SK-N-SH (cell line): ENCODE measurements at regions not wholly inside any gene's neighbourhood (a gene's known extent, or its start where the extent isn't known, plus 50 kb on each side); places are given as distances from the start of the nearest gene placed in this dataset.

Experiments used
- CTCF ChIA-PET: fragments of 300-600, 350-600 bp; formaldehyde crosslinking; extraction: SDS; loops from one replicate; lab custom pipeline; 2021; lab: Yijun Ruan, JAX
- POLR2A ChIA-PET: fragments of 350-600 bp; sonication (Branson Sonifier 250); formaldehyde crosslinking; extraction: SDS; loops from one replicate; lab custom pipeline; 2020; ENCODE audit warnings: antibody characterized with exemption, inconsistent platforms; lab: Yijun Ruan, JAX
- DNase-seq: peaks from one replicate; pipeline ENCODE4 v3.0.0; 2012
- H2AFZ ChIP-seq: fragments of 200-600 bp; sonication (generic); 2 replicates; pipeline ENCODE4 v1.8.1; 2016; ENCODE audit warnings: antibody characterized with exemption, mild to moderate bottlenecking, low read depth
- H3F3A ChIP-seq: fragments of 200-600 bp; sonication (generic); replicated peaks from 2 replicates; pipeline ENCODE3; 2016; ENCODE audit warnings: antibody characterized with exemption, mild to moderate bottlenecking; ENCODE audit not compliant: insufficient read depth
- H3K27ac ChIP-seq, 2 experiments: fragments of 200-500 bp in 1 of 2; fragments of 200-600 bp in 1 of 2; sonication (Bioruptor generic) in 1 of 2; sonication (generic), shearing (Covaris generic) in 1 of 2; 2 replicates each; pipeline versions ENCODE4 v1.5.1 to v1.6.1; 2014 to 2016; ENCODE audit warnings: low read depth in 2 of 2, inconsistent platforms in 1 of 2, low read length in 1 of 2, mild to moderate bottlenecking in 1 of 2, mixed read lengths in 1 of 2
- H3K27me3 ChIP-seq: fragments of 200-600 bp; sonication (generic), shearing (Covaris generic); 2 replicates; pipeline ENCODE4 v1.6.1; 2016; ENCODE audit warnings: mixed run types; ENCODE audit not compliant: insufficient read depth
- H3K36me3 ChIP-seq, 2 experiments: fragments of 200-500 bp in 1 of 2; fragments of 200-600 bp in 1 of 2; sonication (Bioruptor generic) in 1 of 2; sonication (generic) in 1 of 2; replicated peaks in 1 of 2; 2 replicates each; pipeline versions ENCODE3 to v1.5.1; 2014 to 2016; ENCODE audit warnings: low read length in 1 of 2, mild to moderate bottlenecking in 1 of 2; ENCODE audit not compliant: insufficient read depth in 2 of 2, control insufficient read depth in 1 of 2
- H3K4me1 ChIP-seq, 2 experiments: fragments of 200-500 bp in 1 of 2; fragments of 200-600 bp in 1 of 2; sonication (Bioruptor generic) in 1 of 2; sonication (generic), shearing (Covaris generic) in 1 of 2; 2 replicates each; pipeline versions ENCODE4 v1.5.1 to v1.6.1; 2014 to 2016; ENCODE audit warnings: low read depth in 1 of 2, low read length in 1 of 2, mixed run types in 1 of 2; ENCODE audit not compliant: insufficient read depth in 2 of 2, control insufficient read depth in 1 of 2
- H3K4me2 ChIP-seq: fragments of 200-600 bp; sonication (generic), shearing (Covaris generic); 2 replicates; pipeline ENCODE4 v1.6.1; 2017; ENCODE audit warnings: mixed run types
- H3K4me3 ChIP-seq, 2 experiments: fragments of 200-500 bp in 1 of 2; fragments of 200-600 bp in 1 of 2; sonication (Bioruptor generic) in 1 of 2; sonication (generic), shearing (Covaris generic) in 1 of 2; 2 replicates each; pipeline versions ENCODE4 v1.5.1 to v1.8.1; 2014 to 2016; ENCODE audit warnings: low read depth in 2 of 2, inconsistent platforms in 1 of 2, low read length in 1 of 2, mild to moderate bottlenecking in 1 of 2, mixed read lengths in 1 of 2, moderate library complexity in 1 of 2
- H3K79me2 ChIP-seq: fragments of 200-600 bp; sonication (generic); 2 replicates; pipeline ENCODE4 v1.8.1; 2017; ENCODE audit warnings: mild to moderate bottlenecking; ENCODE audit not compliant: insufficient read depth
- H3K9ac ChIP-seq: fragments of 200-600 bp; sonication (generic); 2 replicates; pipeline ENCODE4 v1.6.1; 2017; ENCODE audit warnings: mixed run types
- H3K9me2 ChIP-seq: fragments of 200-600 bp; sonication (generic); 2 replicates; pipeline ENCODE4 v1.6.1; 2017; ENCODE audit warnings: mixed run types
- H3K9me3 ChIP-seq: fragments of 200-600 bp; sonication (generic); 2 replicates; pipeline ENCODE4 v1.6.1; 2017; ENCODE audit warnings: mixed run types, mild to moderate bottlenecking, moderate library complexity
- H4K20me1 ChIP-seq: fragments of 200-600 bp; sonication (generic); 2 replicates; pipeline ENCODE4 v1.6.1; 2017; ENCODE audit warnings: mild to moderate bottlenecking, mixed run types; ENCODE audit not compliant: insufficient read depth
- CTCF ChIP-seq: fragments of 200-600 bp; sonication (generic); IDR thresholded peaks from 2 replicates; pipeline ENCODE4 v1.6.1; 2017; ENCODE audit warnings: antibody characterized with exemption, mild to moderate bottlenecking, moderate library complexity
- EP300 ChIP-seq, 2 experiments: IDR thresholded peaks; 2 replicates each; pipeline versions ENCODE4 v1.4.0 to v1.6.1; 2012; ENCODE audit warnings: borderline replicate concordance in 1 of 2, low read depth in 1 of 2, low read length in 1 of 2
- FOSL2 ChIP-seq: IDR thresholded peaks from 2 replicates; pipeline ENCODE4 v1.4.0; 2012; ENCODE audit warnings: low read depth, mild to moderate bottlenecking, moderate library complexity, borderline replicate concordance
- FOXJ3 ChIP-seq: sonication (generic); formaldehyde crosslinking; IDR thresholded peaks from 2 replicates; pipeline ENCODE4 v1.5.1; 2020; ENCODE audit warnings: mild to moderate bottlenecking, missing genetic modification reagents
- GABPA ChIP-seq: IDR thresholded peaks from 2 replicates; pipeline ENCODE4 v1.4.0; 2012; ENCODE audit warnings: low read depth, mild to moderate bottlenecking
- REST ChIP-seq: IDR thresholded peaks from 2 replicates; pipeline ENCODE4 v1.6.1; 2012; ENCODE audit warnings: mild to moderate bottlenecking, low read depth, low read length, moderate library complexity
- TAF1 ChIP-seq: IDR thresholded peaks from 2 replicates; pipeline ENCODE4 v1.6.1; 2012; ENCODE audit warnings: low read depth, mild to moderate bottlenecking, low read length, moderate library complexity, borderline replicate concordance
- USF1 ChIP-seq: IDR thresholded peaks from 2 replicates; pipeline ENCODE4 v1.4.0; 2012; ENCODE audit warnings: low read depth, borderline replicate concordance
- ZBTB33 ChIP-seq: IDR thresholded peaks from 2 replicates; pipeline ENCODE4 v1.4.0; 2012; ENCODE audit warnings: low read depth, borderline replicate concordance
- WGBS: methylation state at CpG from one replicate; pipeline ENCODE4 v1.1.6; 2017; ENCODE audit warnings: low lambda C conversion rate; 5-methylcytosine and 5-hydroxymethylcytosine counted together

GRCh38 chr1:187773168-187773567, 944.4 kb downstream of the PLA2G4A start (continued):
- no peak for TF ChIP-seq REST
- no peak for TF ChIP-seq EP300 (IDR thresholded peaks at IDR 0.05; ENCODE audit: borderline replicate concordance in 1 of 2, low read depth in 1 of 2, low read length in 1 of 2)
- TF ChIP-seq TAF1: no peak
- TF ChIP-seq CTCF: no peak
- TF ChIP-seq ZBTB33: no peak
- TF ChIP-seq USF1: no peak
- TF ChIP-seq, all 33 proteins: peak for 0

GRCh38 chr1:187787736-187788135, 959.0 kb downstream of the PLA2G4A start:
- Histone ChIP-seq H3K27ac (no peak overlapping the region), H2AFZ (0 out of 2 replicates have a peak overlapping the region, but pooled peaks have one; percentile 4), H3K4me3 (no peak overlapping the region), H3K4me1 (no peaks in the 10 kb centered on the region; a peak in 1 of 4 replicates), H3K4me2 (no peak overlapping the region), H3F3A (no peaks in the 10 kb centered on the region), H3K9me3 (0 out of 2 replicates have a peak, but pooled peaks cover 2% of the 10 kb centered on the region), H3K36me3 (no peaks in the 10 kb centered on the region), H3K27me3 (no peaks in the 10 kb centered on the region), H3K9ac (no peak overlapping the region), H4K20me1 (no peaks in the 10 kb centered on the region), H3K9me2 (no peaks in the 10 kb centered on the region), H3K79me2 (no peaks in the 10 kb centered on the region)
- CTCF ChIA-PET: interaction anchor here (1.2 kb wide), 1 partner anchor 9 kb away, joined by 3 read pairs; no protein-coding TSS in a partner anchor
- DNase-seq: no peak
- TF ChIP-seq GABPA (no peak), FOXJ3 (CRISPR knock-in tag) (no peak), TAF1 (no peak), FOSL2 (no peak)
- WGBS: 82% methylated on average over 3 of the region's 3 CpGs
- POLR2A ChIA-PET: no interaction called here
